ENCODE measurements at regions not wholly inside any gene's neighbourhood (a gene's known extent, or its start where the extent isn't known, plus 50 kb on each side); places are given as distances from the start of the nearest gene placed in this dataset.
A peak's percentile ranks its signal among the peaks of the same experiment; 100 is the strongest.

DNA sequence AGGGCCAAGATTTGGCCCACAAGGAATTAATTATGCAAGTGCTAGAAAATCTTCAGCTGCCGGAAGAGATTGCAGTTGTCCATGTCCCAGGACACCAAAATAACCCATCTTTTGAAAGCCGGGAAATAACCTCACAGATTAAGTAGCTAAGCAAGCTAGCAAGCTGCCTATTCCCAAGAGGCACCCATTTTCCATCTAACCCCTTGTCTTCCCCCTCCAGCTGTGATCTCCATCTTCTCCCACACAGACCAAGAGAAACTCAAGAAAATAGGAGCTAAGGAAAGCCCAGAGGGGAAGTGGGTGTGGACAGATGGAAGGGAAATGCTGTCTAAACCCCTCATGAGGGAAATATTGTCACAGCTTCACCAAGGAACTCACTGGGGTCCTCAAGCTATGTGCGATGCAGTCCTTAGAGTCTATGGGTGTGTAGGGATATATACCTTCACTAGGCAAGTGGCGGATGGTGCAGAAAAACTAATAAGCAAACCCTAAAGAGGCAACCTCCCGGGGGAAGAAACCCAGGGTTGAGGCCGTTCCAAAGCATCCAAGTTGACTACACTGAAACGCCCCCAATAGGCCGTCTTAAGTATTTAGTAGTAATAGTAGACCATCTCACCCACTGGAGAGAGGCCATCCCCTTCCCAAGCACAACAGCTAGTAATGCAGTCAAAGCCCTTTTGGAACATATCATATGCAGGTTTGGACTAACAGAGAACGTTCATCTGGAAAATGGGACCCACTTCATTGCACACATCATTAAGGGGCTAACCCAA is 64.3 kb upstream of the PRSS16 start:
- no peaks in the 10 kb centered on the region for H3K9me3 ChIP-seq
- no peaks in the 10 kb centered on the region for H3K9me2 ChIP-seq
- no peak overlapping the region for H3K27ac ChIP-seq (ENCODE audit: low read depth in 2 of 2, low read length in 1 of 2)
- no peak overlapping the region for H3K4me2 ChIP-seq
- peaks cover 0 to 8% of the 10 kb centered on the region in 2 experiments; a peak in 1 of 4 replicates for H3K4me1 ChIP-seq (ENCODE audit: control insufficient read depth in 1 of 2, insufficient read depth in 2 of 2, low read depth in 1 of 2, low read length in 1 of 2)
- H3K27me3 ChIP-seq (ENCODE audit: insufficient read depth), result no peaks in the 10 kb centered on the region
- H3K4me3 ChIP-seq (ENCODE audit: low read depth in 2 of 2, low read length in 1 of 2), result no peak overlapping the region
- H3K79me2 ChIP-seq (ENCODE audit: insufficient read depth), result no peaks in the 10 kb centered on the region
- DNase-seq, result no peak
- H2AFZ ChIP-seq (ENCODE audit: low read depth), result no peak overlapping the region
- TF ChIP-seq USF2 (IDR thresholded peaks at IDR 0.05; ENCODE audit: borderline replicate concordance, low read depth, low read length) (no peak), EP300 (IDR thresholded peaks at IDR 0.05; ENCODE audit: borderline replicate concordance in 1 of 2, low read depth in 1 of 2, low read length in 1 of 2) (no peak), ELF1 (IDR thresholded peaks at IDR 0.05) (no peak), MEF2A (IDR thresholded peaks at IDR 0.05; ENCODE audit: borderline replicate concordance, low read depth) (no peak), TEAD4 (IDR thresholded peaks at IDR 0.05; ENCODE audit: borderline replicate concordance, insufficient read depth) (no peak), USF1 (IDR thresholded peaks at IDR 0.05; ENCODE audit: borderline replicate concordance, low read depth) (no peak)
- TF ChIP-seq, protein P1, sequence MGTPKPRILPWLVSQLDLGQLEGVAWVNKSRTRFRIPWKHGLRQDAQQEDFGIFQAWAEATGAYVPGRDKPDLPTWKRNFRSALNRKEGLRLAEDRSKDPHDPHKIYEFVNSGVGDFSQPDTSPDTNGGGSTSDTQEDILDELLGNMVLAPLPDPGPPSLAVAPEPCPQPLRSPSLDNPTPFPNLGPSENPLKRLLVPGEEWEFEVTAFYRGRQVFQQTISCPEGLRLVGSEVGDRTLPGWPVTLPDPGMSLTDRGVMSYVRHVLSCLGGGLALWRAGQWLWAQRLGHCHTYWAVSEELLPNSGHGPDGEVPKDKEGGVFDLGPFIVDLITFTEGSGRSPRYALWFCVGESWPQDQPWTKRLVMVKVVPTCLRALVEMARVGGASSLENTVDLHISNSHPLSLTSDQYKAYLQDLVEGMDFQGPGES (IDR thresholded peaks at IDR 0.05; ENCODE audit: low read depth, low read length), result no peak
- WGBS (ENCODE audit: low lambda C conversion rate), result 42% methylated on average over 9 of the region's 9 CpGs
- peaks cover 14% of the 10 kb centered on the region for H3F3A ChIP-seq (replicated peaks; ENCODE audit: insufficient read depth)
- no peak overlapping the region for H3K9ac ChIP-seq
- ChIA-PET POLR2A (no interaction called here), CTCF (no interaction called here)
- no peaks in the 10 kb centered on the region for H4K20me1 ChIP-seq (ENCODE audit: insufficient read depth)
- H3K36me3 ChIP-seq (replicated peaks in 1 of 2; ENCODE audit: control insufficient read depth in 1 of 2, insufficient read depth in 2 of 2, low read length in 1 of 2), result no peaks in the 10 kb centered on the region

- H3K4me3 ChIP-seq (ENCODE audit: low read depth in 2 of 2, low read length in 1 of 2), result peak overlapping the region; percentile 70 to 80
- peak overlapping the region; percentile 83 for H2AFZ ChIP-seq (ENCODE audit: low read depth)
- no peaks in the 10 kb centered on the region for H3K36me3 ChIP-seq (replicated peaks in 1 of 2; ENCODE audit: control insufficient read depth in 1 of 2, insufficient read depth in 2 of 2, low read length in 1 of 2)
- ChIA-PET POLR2A (no interaction called here), CTCF (interaction anchor here (0.9 to 2.1 kb wide), 10 partner anchors 10 to 1829 kb away, joined by 3 to 13 read pairs (median 4); no protein-coding TSS in a partner anchor)
- no peaks in the 10 kb centered on the region for H3K9me3 ChIP-seq
- peaks cover 18% of the 10 kb centered on the region for H3F3A ChIP-seq (replicated peaks; ENCODE audit: insufficient read depth)
- no peaks in the 10 kb centered on the region for H3K9me2 ChIP-seq
- no peaks in the 10 kb centered on the region for H3K79me2 ChIP-seq (ENCODE audit: insufficient read depth)
- H3K4me1 ChIP-seq (ENCODE audit: control insufficient read depth in 1 of 2, insufficient read depth in 2 of 2, low read depth in 1 of 2, low read length in 1 of 2), result peaks cover 0 to 6% of the 10 kb centered on the region in 2 experiments; a peak in 1 of 4 replicates
- H3K9ac ChIP-seq, result peak overlapping the region; percentile 62; the same call in 1 of the 2 replicates
- peak overlapping the region; percentile 79 for H3K4me2 ChIP-seq
- DNase-seq, result no peak
- peak overlapping the region in 1 of 2 experiments; percentile 76; a peak in 2 of 4 replicates for H3K27ac ChIP-seq (ENCODE audit: low read depth in 2 of 2, low read length in 1 of 2)
- WGBS (ENCODE audit: low lambda C conversion rate), result 27% methylated on average over 13 of the region's 13 CpGs
- H4K20me1 ChIP-seq (ENCODE audit: insufficient read depth), result no peaks in the 10 kb centered on the region
- H3K27me3 ChIP-seq (ENCODE audit: insufficient read depth), result no peaks in the 10 kb centered on the region
- TF ChIP-seq MEF2A (IDR thresholded peaks at IDR 0.05; ENCODE audit: borderline replicate concordance, low read depth), result no peak
- TF ChIP-seq MXI1 (IDR thresholded peaks at IDR 0.05; ENCODE audit: low read depth, low read length), result no peak
- TF ChIP-seq, protein P2, sequence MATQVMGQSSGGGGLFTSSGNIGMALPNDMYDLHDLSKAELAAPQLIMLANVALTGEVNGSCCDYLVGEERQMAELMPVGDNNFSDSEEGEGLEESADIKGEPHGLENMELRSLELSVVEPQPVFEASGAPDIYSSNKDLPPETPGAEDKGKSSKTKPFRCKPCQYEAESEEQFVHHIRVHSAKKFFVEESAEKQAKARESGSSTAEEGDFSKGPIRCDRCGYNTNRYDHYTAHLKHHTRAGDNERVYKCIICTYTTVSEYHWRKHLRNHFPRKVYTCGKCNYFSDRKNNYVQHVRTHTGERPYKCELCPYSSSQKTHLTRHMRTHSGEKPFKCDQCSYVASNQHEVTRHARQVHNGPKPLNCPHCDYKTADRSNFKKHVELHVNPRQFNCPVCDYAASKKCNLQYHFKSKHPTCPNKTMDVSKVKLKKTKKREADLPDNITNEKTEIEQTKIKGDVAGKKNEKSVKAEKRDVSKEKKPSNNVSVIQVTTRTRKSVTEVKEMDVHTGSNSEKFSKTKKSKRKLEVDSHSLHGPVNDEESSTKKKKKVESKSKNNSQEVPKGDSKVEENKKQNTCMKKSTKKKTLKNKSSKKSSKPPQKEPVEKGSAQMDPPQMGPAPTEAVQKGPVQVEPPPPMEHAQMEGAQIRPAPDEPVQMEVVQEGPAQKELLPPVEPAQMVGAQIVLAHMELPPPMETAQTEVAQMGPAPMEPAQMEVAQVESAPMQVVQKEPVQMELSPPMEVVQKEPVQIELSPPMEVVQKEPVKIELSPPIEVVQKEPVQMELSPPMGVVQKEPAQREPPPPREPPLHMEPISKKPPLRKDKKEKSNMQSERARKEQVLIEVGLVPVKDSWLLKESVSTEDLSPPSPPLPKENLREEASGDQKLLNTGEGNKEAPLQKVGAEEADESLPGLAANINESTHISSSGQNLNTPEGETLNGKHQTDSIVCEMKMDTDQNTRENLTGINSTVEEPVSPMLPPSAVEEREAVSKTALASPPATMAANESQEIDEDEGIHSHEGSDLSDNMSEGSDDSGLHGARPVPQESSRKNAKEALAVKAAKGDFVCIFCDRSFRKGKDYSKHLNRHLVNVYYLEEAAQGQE (IDR thresholded peaks at IDR 0.05; ENCODE audit: low read depth, low read length), result no peak
- no peak for TF ChIP-seq PBX3 (IDR thresholded peaks at IDR 0.05)
- TF ChIP-seq NRF1 (IDR thresholded peaks at IDR 0.05; ENCODE audit: low read depth, low read length), result no peak
- no peak for TF ChIP-seq CHD2 (IDR thresholded peaks at IDR 0.05; ENCODE audit: low read length, partially characterized antibody)
- no peak for TF ChIP-seq RFX5 (IDR thresholded peaks at IDR 0.05; ENCODE audit: low read length)
- no peak for TF ChIP-seq USF2 (IDR thresholded peaks at IDR 0.05; ENCODE audit: borderline replicate concordance, low read depth, low read length)
- TF ChIP-seq YY1 (IDR thresholded peaks at IDR 0.05; ENCODE audit: low read depth), result no peak
Measured at GRCh38 chr6:27187231-27188060, 60.1 kb upstream of the PRSS16 start.
